Hepatic stellate cell (primary cell): ENCODE measurements at regions not wholly inside any gene's neighbourhood (a gene's known extent, or its start where the extent isn't known, plus 50 kb on each side); places are given as distances from the start of the nearest gene placed in this dataset.

Source experiments
- DNase-seq: peaks from one replicate; pipeline ENCODE4 v3.0.0; 2011; ENCODE audit warnings: low spot score

GRCh38 chr3:14312375-14312774 lies 90.0 kb upstream of the SLC6A6 start:
- DNase-seq: no peak

GRCh38 chr3:14317057-14317553 lies 85.3 kb upstream of the SLC6A6 start:
- no peak for DNase-seq

GRCh38 chr3:14318646-14319045 lies 83.8 kb upstream of the SLC6A6 start:
- no peak for DNase-seq

- peak; percentile 90 for DNase-seq
Measured at GRCh38 chr3:14319654-14320182, 82.7 kb upstream of the SLC6A6 start.

GRCh38 chr3:14320219-14320618 lies 82.2 kb upstream of the SLC6A6 start:
- DNase-seq: no peak

- DNase-seq: no peak
Measured at GRCh38 chr3:14322001-14322400, 80.4 kb upstream of the SLC6A6 start.

GRCh38 chr3:14322667-14323295 lies 79.6 kb upstream of the SLC6A6 start:
- DNase-seq: no peak

- DNase-seq: no peak
Measured at GRCh38 chr3:14323401-14324223, 78.8 kb upstream of the SLC6A6 start.

- DNase-seq: peak; percentile 64
Measured at GRCh38 chr3:14324224-14324944, 78.0 kb upstream of the SLC6A6 start.

- DNase-seq: no peak
Measured at GRCh38 chr3:14328422-14328821, 74.0 kb upstream of the SLC6A6 start.

- DNase-seq: no peak
Measured at GRCh38 chr3:14329116-14329830, 73.1 kb upstream of the SLC6A6 start.

- DNase-seq: no peak
Measured at GRCh38 chr3:14329842-14330241, 72.6 kb upstream of the SLC6A6 start.

- DNase-seq: no peak
Measured at GRCh38 chr3:14330508-14330907, 71.9 kb upstream of the SLC6A6 start.

GRCh38 chr3:14331251-14331650 lies 71.2 kb upstream of the SLC6A6 start:
- DNase-seq: no peak

- no peak for DNase-seq
Measured at GRCh38 chr3:14332392-14332791, 70.0 kb upstream of the SLC6A6 start.

GRCh38 chr3:14333215-14333614 lies 69.2 kb upstream of the SLC6A6 start:
- no peak for DNase-seq

- no peak for DNase-seq
Measured at GRCh38 chr3:14333621-14334020, 68.8 kb upstream of the SLC6A6 start.

GRCh38 chr3:14334136-14334535 lies 68.3 kb upstream of the SLC6A6 start:
- DNase-seq: no peak

GRCh38 chr3:14334936-14335335 lies 67.5 kb upstream of the SLC6A6 start:
- DNase-seq: no peak

GRCh38 chr3:14335774-14336748 lies 66.3 kb upstream of the SLC6A6 start:
- DNase-seq: no peak
